ENCODE measurements at regions not wholly inside any gene's neighbourhood (a gene's known extent, or its start where the extent isn't known, plus 50 kb on each side); places are given as distances from the start of the nearest gene placed in this dataset.

GRCh38 chr11:71147331-71147730 lies 105.0 kb downstream of the SHANK2 start (continued):
- TF ChIP-seq, protein P1, sequence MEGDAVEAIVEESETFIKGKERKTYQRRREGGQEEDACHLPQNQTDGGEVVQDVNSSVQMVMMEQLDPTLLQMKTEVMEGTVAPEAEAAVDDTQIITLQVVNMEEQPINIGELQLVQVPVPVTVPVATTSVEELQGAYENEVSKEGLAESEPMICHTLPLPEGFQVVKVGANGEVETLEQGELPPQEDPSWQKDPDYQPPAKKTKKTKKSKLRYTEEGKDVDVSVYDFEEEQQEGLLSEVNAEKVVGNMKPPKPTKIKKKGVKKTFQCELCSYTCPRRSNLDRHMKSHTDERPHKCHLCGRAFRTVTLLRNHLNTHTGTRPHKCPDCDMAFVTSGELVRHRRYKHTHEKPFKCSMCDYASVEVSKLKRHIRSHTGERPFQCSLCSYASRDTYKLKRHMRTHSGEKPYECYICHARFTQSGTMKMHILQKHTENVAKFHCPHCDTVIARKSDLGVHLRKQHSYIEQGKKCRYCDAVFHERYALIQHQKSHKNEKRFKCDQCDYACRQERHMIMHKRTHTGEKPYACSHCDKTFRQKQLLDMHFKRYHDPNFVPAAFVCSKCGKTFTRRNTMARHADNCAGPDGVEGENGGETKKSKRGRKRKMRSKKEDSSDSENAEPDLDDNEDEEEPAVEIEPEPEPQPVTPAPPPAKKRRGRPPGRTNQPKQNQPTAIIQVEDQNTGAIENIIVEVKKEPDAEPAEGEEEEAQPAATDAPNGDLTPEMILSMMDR (IDR thresholded peaks at IDR 0.05; ENCODE audit: control extremely low read depth in 1 of 3, insufficient read depth in 1 of 3, low read depth in 1 of 3, low read length in 3 of 3), result no peak
- TF ChIP-seq RXRA (IDR thresholded peaks at IDR 0.05; ENCODE audit: insufficient read depth, low read depth, low read length), result no peak
- no peak for TF ChIP-seq HDAC2 (IDR thresholded peaks at IDR 0.05; ENCODE audit: borderline replicate concordance in 1 of 2, low read depth in 2 of 2, low read length in 2 of 2)
- no peak for TF ChIP-seq CHD2 (IDR thresholded peaks at IDR 0.05; ENCODE audit: low read length)
- TF ChIP-seq POLR2AphosphoS5 (IDR thresholded peaks at IDR 0.05; ENCODE audit: low read depth, low read length), result no peak
- no peak for TF ChIP-seq TAF7 (optimal IDR thresholded peaks at IDR 0.05; ENCODE audit: borderline replicate concordance, low read depth, low read length)

Data from H1 (cell line).